Suppressor macrophage treated with lipopolysaccharide for 1 hour (primary cell): ENCODE measurements at regions not wholly inside any gene's neighbourhood (a gene's known extent, or its start where the extent isn't known, plus 50 kb on each side); places are given as distances from the start of the nearest gene placed in this dataset.

ENCODE experiments used
- DNase-seq, 3 donors: peaks; one replicate each; pipeline ENCODE4 v3.0.0-alpha.2; 2020 to 2022

- no peak for DNase-seq
These were observed 206.0 kb upstream of the ARHGAP24 start for GRCh38 chr4:85268961-85269360.

- DNase-seq: no peak
These were observed 200.0 kb upstream of the ARHGAP24 start for GRCh38 chr4:85274955-85275354.

- DNase-seq: no peak
These were observed 194.0 kb upstream of the ARHGAP24 start for GRCh38 chr4:85280963-85281362.

- DNase-seq: no peak
These were observed 183.7 kb upstream of the ARHGAP24 start for GRCh38 chr4:85291226-85291625.

- DNase-seq: no peak
These were observed 176.9 kb upstream of the ARHGAP24 start for GRCh38 chr4:85298037-85298436.

GRCh38 chr4:85302193-85302736 lies 172.7 kb upstream of the ARHGAP24 start:
- DNase-seq: no peak

GRCh38 chr4:85302756-85303155 lies 172.2 kb upstream of the ARHGAP24 start:
- DNase-seq: no peak

GRCh38 chr4:85318415-85318814 lies 156.5 kb upstream of the ARHGAP24 start:
- no peak for DNase-seq

GRCh38 chr4:85358831-85359230 lies 116.1 kb upstream of the ARHGAP24 start:
- DNase-seq: no peak

GRCh38 chr4:85362550-85362949 lies 112.4 kb upstream of the ARHGAP24 start:
- no peak for DNase-seq

- DNase-seq: no peak
These were observed 107.1 kb upstream of the ARHGAP24 start for GRCh38 chr4:85367815-85368214.

GRCh38 chr4:85368240-85368639 lies 106.7 kb upstream of the ARHGAP24 start:
- DNase-seq: no peak

- DNase-seq: peak; percentile 2 to 27 (median 21)
These were observed 106.0 kb upstream of the ARHGAP24 start for GRCh38 chr4:85368932-85369331.

GRCh38 chr4:85369703-85370380 lies 105.1 kb upstream of the ARHGAP24 start:
- no peak for DNase-seq

- peak; percentile 36 to 54 (median 54) for DNase-seq
These were observed 104.4 kb upstream of the ARHGAP24 start for GRCh38 chr4:85370400-85371032.

- DNase-seq: no peak
These were observed 102.0 kb upstream of the ARHGAP24 start for GRCh38 chr4:85372966-85373365.

GRCh38 chr4:85376285-85376684 lies 98.7 kb upstream of the ARHGAP24 start:
- no peak for DNase-seq

GRCh38 chr4:85381968-85382367 lies 93.0 kb upstream of the ARHGAP24 start:
- no peak for DNase-seq

GRCh38 chr4:85391071-85391470 lies 83.9 kb upstream of the ARHGAP24 start:
- DNase-seq: no peak

- no peak for DNase-seq
These were observed 83.2 kb upstream of the ARHGAP24 start for GRCh38 chr4:85391589-85392410.

- DNase-seq: no peak
These were observed 81.7 kb upstream of the ARHGAP24 start for GRCh38 chr4:85393201-85393600.

- DNase-seq: no peak
These were observed 76.7 kb upstream of the ARHGAP24 start for GRCh38 chr4:85398276-85398675.

- DNase-seq: no peak
These were observed 75.7 kb upstream of the ARHGAP24 start for GRCh38 chr4:85399270-85399669.

GRCh38 chr4:85402371-85402770 lies 72.6 kb upstream of the ARHGAP24 start:
- no peak for DNase-seq
